Panc1 (cell line): ENCODE measurements at regions not wholly inside any gene's neighbourhood (a gene's known extent, or its start where the extent isn't known, plus 50 kb on each side); places are given as distances from the start of the nearest gene placed in this dataset.
"Not testable (repeated sequence)": the region's sequence is repeated elsewhere in the genome, so short reads cannot be mapped to it uniquely, and the experiment has no call there.

Experiments used
- POLR2AphosphoS5 ChIP-seq: IDR thresholded peaks from 2 replicates; pipeline ENCODE4 v1.6.1; 2012; ENCODE audit warnings: mild to moderate bottlenecking, low read depth, low read length, moderate library complexity
- SIN3A ChIP-seq: IDR thresholded peaks from 2 replicates; pipeline ENCODE4 v1.6.1; 2012; ENCODE audit warnings: low read depth, mild to moderate bottlenecking, low read length, moderate library complexity, borderline replicate concordance; ENCODE audit not compliant: insufficient read depth
- TCF7L2 ChIP-seq: IDR thresholded peaks from 2 replicates; pipeline ENCODE4 v1.6.1; 2011; ENCODE audit warnings: mild to moderate bottlenecking, low read depth, low read length, inconsistent platforms
- TF ChIP-seq, protein P1 (sequence below): fragments of 450-650 bp; IDR thresholded peaks from 2 replicates; pipeline ENCODE4 v1.5.1; 2017; ENCODE audit warnings: mild to moderate bottlenecking

- TF ChIP-seq, protein P1, sequence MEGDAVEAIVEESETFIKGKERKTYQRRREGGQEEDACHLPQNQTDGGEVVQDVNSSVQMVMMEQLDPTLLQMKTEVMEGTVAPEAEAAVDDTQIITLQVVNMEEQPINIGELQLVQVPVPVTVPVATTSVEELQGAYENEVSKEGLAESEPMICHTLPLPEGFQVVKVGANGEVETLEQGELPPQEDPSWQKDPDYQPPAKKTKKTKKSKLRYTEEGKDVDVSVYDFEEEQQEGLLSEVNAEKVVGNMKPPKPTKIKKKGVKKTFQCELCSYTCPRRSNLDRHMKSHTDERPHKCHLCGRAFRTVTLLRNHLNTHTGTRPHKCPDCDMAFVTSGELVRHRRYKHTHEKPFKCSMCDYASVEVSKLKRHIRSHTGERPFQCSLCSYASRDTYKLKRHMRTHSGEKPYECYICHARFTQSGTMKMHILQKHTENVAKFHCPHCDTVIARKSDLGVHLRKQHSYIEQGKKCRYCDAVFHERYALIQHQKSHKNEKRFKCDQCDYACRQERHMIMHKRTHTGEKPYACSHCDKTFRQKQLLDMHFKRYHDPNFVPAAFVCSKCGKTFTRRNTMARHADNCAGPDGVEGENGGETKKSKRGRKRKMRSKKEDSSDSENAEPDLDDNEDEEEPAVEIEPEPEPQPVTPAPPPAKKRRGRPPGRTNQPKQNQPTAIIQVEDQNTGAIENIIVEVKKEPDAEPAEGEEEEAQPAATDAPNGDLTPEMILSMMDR = not testable (repeated sequence)
- not testable (repeated sequence) for TF ChIP-seq POLR2AphosphoS5, SIN3A, TCF7L2
Measured at GRCh38 chr9:66601472-66601871, 299.1 kb upstream of the ZNF658 start.
